CD4-positive, alpha-beta memory T cell (primary cell): ENCODE measurements at regions not wholly inside any gene's neighbourhood (a gene's known extent, or its start where the extent isn't known, plus 50 kb on each side); places are given as distances from the start of the nearest gene placed in this dataset.

Source experiments
- CTCF ChIA-PET: fragments of 350-600 bp; sonication (Branson Sonifier 250); formaldehyde crosslinking; loops from one replicate; lab custom pipeline; 2021; ENCODE audit warnings: inconsistent platforms; ENCODE audit not compliant: partially characterized antibody; lab: Charles Lee
- POLR2A ChIA-PET: fragments of 350-600 bp; sonication (Branson Sonifier 250); formaldehyde crosslinking; loops from one replicate; lab custom pipeline; 2021; ENCODE audit not compliant: partially characterized antibody; lab: Charles Lee
- DNase-seq, 5 donors: peaks; one replicate each; pipeline versions ENCODE4 v3.0.0 to v3.0.0-alpha.2; 2020 to 2022; ENCODE audit warnings: mixed read lengths in 1 of 5
- H3K27ac ChIP-seq: one replicate; pipeline ENCODE4 v1.7.0; 2013; ENCODE audit warnings: low read depth, low read length
- H3K27me3 ChIP-seq: 2 replicates; pipeline ENCODE4 v1.7.0; 2013; ENCODE audit warnings: mild to moderate bottlenecking, low read length, moderate library complexity; ENCODE audit not compliant: insufficient read depth
- H3K36me3 ChIP-seq: 2 replicates; pipeline ENCODE4 v1.7.0; 2013; ENCODE audit warnings: mild to moderate bottlenecking, low read length, moderate library complexity; ENCODE audit not compliant: insufficient read depth
- H3K4me1 ChIP-seq: 2 replicates; pipeline ENCODE4 v1.7.0; 2013; ENCODE audit warnings: mild to moderate bottlenecking, low read length, moderate library complexity; ENCODE audit not compliant: insufficient read depth
- H3K4me3 ChIP-seq, 2 donors: one replicate each; pipeline ENCODE4 v1.7.0; 2013; ENCODE audit warnings: low read length in 2 of 2, mild to moderate bottlenecking in 1 of 2
- H3K9me3 ChIP-seq, 2 donors: one replicate each; pipeline ENCODE4 v1.7.0; 2013; ENCODE audit warnings: low read length in 2 of 2, control low read depth in 1 of 2; ENCODE audit not compliant: control insufficient read depth in 1 of 2
- H3K27ac Mint-ChIP-seq, 7 donors: one replicate each; pipeline ENCODE4 v1.8.0; 2020 to 2021; ENCODE audit warnings: mixed read lengths in 7 of 7, mild to moderate bottlenecking in 6 of 7, inconsistent platforms in 3 of 7, moderate library complexity in 3 of 7
- H3K27me3 Mint-ChIP-seq, 2 donors: one replicate each; pipeline ENCODE4 v1.8.0; 2020 to 2021; ENCODE audit warnings: mixed read lengths in 2 of 2
- H3K36me3 Mint-ChIP-seq, 2 donors: one replicate each; pipeline ENCODE4 v1.8.0; 2020 to 2021; ENCODE audit warnings: mixed read lengths in 2 of 2, inconsistent platforms in 1 of 2, mild to moderate bottlenecking in 1 of 2
- H3K4me1 Mint-ChIP-seq, 4 donors: one replicate each; pipeline ENCODE4 v1.8.0; 2020 to 2021; ENCODE audit warnings: mixed read lengths in 4 of 4, mild to moderate bottlenecking in 1 of 4
- H3K4me3 Mint-ChIP-seq, 8 donors: one replicate each; pipeline ENCODE4 v1.8.0; 2020 to 2021; ENCODE audit warnings: mixed read lengths in 8 of 8, mild to moderate bottlenecking in 7 of 8, moderate library complexity in 6 of 8, inconsistent platforms in 3 of 8
- H3K9me3 Mint-ChIP-seq, 8 donors: one replicate each; pipeline ENCODE4 v1.8.0; 2020 to 2021; ENCODE audit warnings: mixed read lengths in 8 of 8, mild to moderate bottlenecking in 5 of 8, inconsistent platforms in 3 of 8, moderate library complexity in 1 of 8
- intact Hi-C: fragments of 100-400 bp; cut with micrococcal nuclease; formaldehyde crosslinking; loops from one replicate; pipeline ENCODE4 v1.15.1; 2023

- ChIA-PET CTCF (no interaction called here), POLR2A (no interaction called here)
- Mint-ChIP-seq H3K36me3 (no peaks in the 10 kb centered on the region), H3K4me3 (no peak overlapping the region), H3K27me3 (no peaks in the 10 kb centered on the region), H3K4me1 (no peaks in the 10 kb centered on the region), H3K27ac (no peak overlapping the region), H3K9me3 (peaks cover 0 to 5% (median 0%) of the 10 kb centered on the region in 8 donors)
- no peaks in the 10 kb centered on the region for H3K9me3 ChIP-seq
- DNase-seq, result no peak
- intact Hi-C loops, result no loop called here
- H3K27me3 ChIP-seq, result no peaks in the 10 kb centered on the region
- H3K36me3 ChIP-seq, result no peaks in the 10 kb centered on the region
- H3K27ac ChIP-seq, result no peak overlapping the region
- no peaks in the 10 kb centered on the region for H3K4me1 ChIP-seq
- H3K4me3 ChIP-seq, result no peak overlapping the region
These were observed 340.3 kb upstream of the TRAM1L1 start for GRCh38 chr4:117425636-117426035.

- Histone ChIP-seq H3K9me3 (no peaks in the 10 kb centered on the region), H3K36me3 (no peaks in the 10 kb centered on the region), H3K4me3 (no peak overlapping the region), H3K27me3 (no peaks in the 10 kb centered on the region), H3K4me1 (no peaks in the 10 kb centered on the region), H3K27ac (no peak overlapping the region)
- Mint-ChIP-seq H3K4me1 (no peaks in the 10 kb centered on the region), H3K4me3 (peak overlapping the region in 1 of 8 donors; percentile 24), H3K36me3 (no peaks in the 10 kb centered on the region), H3K27ac (no peak overlapping the region), H3K27me3 (no peaks in the 10 kb centered on the region), H3K9me3 (peaks cover 0 to 5% (median 0%) of the 10 kb centered on the region in 8 donors)
- POLR2A ChIA-PET, result no interaction called here
- DNase-seq, result no peak
- intact Hi-C loops, result no loop called here
- CTCF ChIA-PET, result no interaction called here
These were observed 343.2 kb upstream of the TRAM1L1 start for GRCh38 chr4:117428536-117428935.

GRCh38 chr4:117429061-117429460, 343.7 kb upstream of the TRAM1L1 start:
- H3K4me3 ChIP-seq, result no peak overlapping the region
- Mint-ChIP-seq H3K27ac (no peak overlapping the region), H3K4me3 (no peak overlapping the region), H3K9me3 (peaks cover 0 to 5% (median 0%) of the 10 kb centered on the region in 8 donors), H3K36me3 (no peaks in the 10 kb centered on the region), H3K27me3 (no peaks in the 10 kb centered on the region), H3K4me1 (no peaks in the 10 kb centered on the region)
- POLR2A ChIA-PET, result no interaction called here
- no peaks in the 10 kb centered on the region for H3K9me3 ChIP-seq
- no peak for DNase-seq
- H3K27me3 ChIP-seq, result no peaks in the 10 kb centered on the region
- CTCF ChIA-PET, result interaction anchor here (2.1 kb wide), 1 partner anchor 11 kb away, joined by 4 read pairs; no protein-coding TSS in a partner anchor
- no peaks in the 10 kb centered on the region for H3K4me1 ChIP-seq
- H3K36me3 ChIP-seq, result no peaks in the 10 kb centered on the region
- intact Hi-C loops, result no loop called here
- no peak overlapping the region for H3K27ac ChIP-seq

- no peak overlapping the region for H3K4me3 Mint-ChIP-seq
- H3K27me3 ChIP-seq, result no peaks in the 10 kb centered on the region
These were observed 344.1 kb upstream of the TRAM1L1 start for GRCh38 chr4:117429506-117429905.

GRCh38 chr4:117434424-117434823, 349.0 kb upstream of the TRAM1L1 start:
- H3K27ac Mint-ChIP-seq, result no peak overlapping the region
- Histone ChIP-seq H3K27me3 (no peaks in the 10 kb centered on the region), H3K27ac (no peak overlapping the region), H3K36me3 (no peaks in the 10 kb centered on the region), H3K4me1 (no peaks in the 10 kb centered on the region), H3K4me3 (no peak overlapping the region), H3K9me3 (no peaks in the 10 kb centered on the region)
- H3K4me3 Mint-ChIP-seq, result no peak overlapping the region
- DNase-seq, result no peak
- ChIA-PET CTCF (no interaction called here), POLR2A (no interaction called here)
- H3K36me3 Mint-ChIP-seq, result no peaks in the 10 kb centered on the region
- intact Hi-C loops, result no loop called here
- H3K9me3 Mint-ChIP-seq, result peaks cover 0 to 2% (median 0%) of the 10 kb centered on the region in 8 donors
- H3K4me1 Mint-ChIP-seq, result no peaks in the 10 kb centered on the region
- H3K27me3 Mint-ChIP-seq, result no peaks in the 10 kb centered on the region

More at GRCh38 chr4:117429506-117429905, 344.1 kb upstream of the TRAM1L1 start:
- ChIA-PET CTCF (interaction anchor here (2.1 kb wide), 1 partner anchor 12 kb away, joined by 4 read pairs; no protein-coding TSS in a partner anchor), POLR2A (no interaction called here)
- Histone ChIP-seq H3K4me1 (no peaks in the 10 kb centered on the region), H3K27ac (no peak overlapping the region), H3K36me3 (no peaks in the 10 kb centered on the region), H3K9me3 (no peaks in the 10 kb centered on the region), H3K4me3 (no peak overlapping the region)
- Mint-ChIP-seq H3K4me1 (no peaks in the 10 kb centered on the region), H3K27me3 (no peaks in the 10 kb centered on the region), H3K9me3 (peaks cover 0 to 5% (median 0%) of the 10 kb centered on the region in 8 donors), H3K36me3 (no peaks in the 10 kb centered on the region), H3K27ac (no peak overlapping the region)
- intact Hi-C loops, result no loop called here
- no peak for DNase-seq

GRCh38 chr4:117447925-117448324, 362.5 kb upstream of the TRAM1L1 start:
- Mint-ChIP-seq H3K9me3 (peaks cover 0 to 6% (median 1%) of the 10 kb centered on the region in 8 donors), H3K4me3 (no peak overlapping the region), H3K27me3 (no peaks in the 10 kb centered on the region), H3K4me1 (no peaks in the 10 kb centered on the region), H3K27ac (no peak overlapping the region), H3K36me3 (no peaks in the 10 kb centered on the region)
- intact Hi-C loops, result no loop called here
- no peak for DNase-seq
- ChIA-PET CTCF (no interaction called here), POLR2A (no interaction called here)
- Histone ChIP-seq H3K36me3 (no peaks in the 10 kb centered on the region), H3K4me1 (no peaks in the 10 kb centered on the region), H3K27ac (no peak overlapping the region), H3K4me3 (no peak overlapping the region), H3K27me3 (no peaks in the 10 kb centered on the region), H3K9me3 (no peaks in the 10 kb centered on the region)

- Histone ChIP-seq H3K27ac (no peak overlapping the region), H3K9me3 (no peaks in the 10 kb centered on the region), H3K36me3 (no peaks in the 10 kb centered on the region), H3K27me3 (no peaks in the 10 kb centered on the region), H3K4me1 (no peaks in the 10 kb centered on the region), H3K4me3 (no peak overlapping the region)
- H3K4me3 Mint-ChIP-seq, result no peak overlapping the region
- peaks cover 0 to 2% (median 0%) of the 10 kb centered on the region in 8 donors for H3K9me3 Mint-ChIP-seq
- no peaks in the 10 kb centered on the region for H3K27me3 Mint-ChIP-seq
- no peaks in the 10 kb centered on the region for H3K36me3 Mint-ChIP-seq
- H3K4me1 Mint-ChIP-seq, result no peaks in the 10 kb centered on the region
- POLR2A ChIA-PET, result no interaction called here
- intact Hi-C loops, result no loop called here
- DNase-seq, result no peak
- no peak overlapping the region for H3K27ac Mint-ChIP-seq
- CTCF ChIA-PET, result no interaction called here
These were observed 369.7 kb upstream of the TRAM1L1 start for GRCh38 chr4:117455088-117455487.

GRCh38 chr4:117466388-117466787, 381.0 kb upstream of the TRAM1L1 start:
- H3K27ac ChIP-seq, result no peak overlapping the region
- no peaks in the 10 kb centered on the region for H3K36me3 ChIP-seq
- H3K36me3 Mint-ChIP-seq, result no peaks in the 10 kb centered on the region
- CTCF ChIA-PET, result no interaction called here
- H3K4me3 Mint-ChIP-seq, result no peak overlapping the region
- intact Hi-C loops, result no loop called here
- H3K9me3 Mint-ChIP-seq, result peaks cover 0 to 4% (median 0%) of the 10 kb centered on the region in 8 donors
- H3K4me3 ChIP-seq, result no peak overlapping the region
- H3K4me1 Mint-ChIP-seq, result peaks cover 0 to 5% (median 1%) of the 10 kb centered on the region in 4 donors
- no peaks in the 10 kb centered on the region for H3K9me3 ChIP-seq
- H3K4me1 ChIP-seq, result peaks cover 7% of the 10 kb centered on the region
- POLR2A ChIA-PET, result no interaction called here
- H3K27ac Mint-ChIP-seq, result no peak overlapping the region
- H3K27me3 Mint-ChIP-seq, result no peaks in the 10 kb centered on the region
- DNase-seq, result no peak
- no peaks in the 10 kb centered on the region for H3K27me3 ChIP-seq
